ENCODE measurements at regions not wholly inside any gene's neighbourhood (a gene's known extent, or its start where the extent isn't known, plus 50 kb on each side); places are given as distances from the start of the nearest gene placed in this dataset.
"Not testable (repeated sequence)": the region's sequence is repeated elsewhere in the genome, so short reads cannot be mapped to it uniquely, and the experiment has no call there.

DNA sequence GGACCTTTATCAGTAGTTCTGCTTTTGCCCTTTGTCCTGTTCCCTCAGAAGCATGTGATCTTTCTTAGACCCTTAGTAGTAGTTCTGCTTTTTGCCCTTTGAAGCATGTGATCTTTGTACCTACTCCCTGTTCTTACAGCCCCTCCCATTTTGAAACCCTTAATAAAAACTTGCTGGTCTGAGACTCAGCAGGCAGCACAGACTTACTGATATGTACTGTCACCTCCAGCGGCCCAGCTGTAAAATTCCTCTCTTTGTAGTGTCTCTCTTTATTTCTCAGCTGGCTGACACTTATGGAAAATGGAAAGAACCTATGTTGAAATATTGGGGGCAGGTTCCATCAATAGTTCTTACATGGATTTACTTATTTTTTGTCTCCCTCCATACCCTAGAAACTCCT, 110.4 kb downstream of the UNC93B1 start:
- H4K20me1 ChIP-seq (ENCODE audit: insufficient read depth); H3K4me2 ChIP-seq; H3K4me1 ChIP-seq (ENCODE audit: low read depth, poor library complexity, severe bottlenecking); H2AFZ ChIP-seq (ENCODE audit: low read depth); H3K4me3 ChIP-seq (IDR thresholded peaks at IDR 0.05; ENCODE audit: insufficient read depth, low read depth, low read length); H3K9ac ChIP-seq; H3K27me3 ChIP-seq (ENCODE audit: insufficient read depth, low read depth); H3K36me3 ChIP-seq (ENCODE audit: insufficient read depth); H3K79me2 ChIP-seq (ENCODE audit: insufficient read depth, low read depth); H3K27ac ChIP-seq: not testable (repeated sequence)

DNA sequence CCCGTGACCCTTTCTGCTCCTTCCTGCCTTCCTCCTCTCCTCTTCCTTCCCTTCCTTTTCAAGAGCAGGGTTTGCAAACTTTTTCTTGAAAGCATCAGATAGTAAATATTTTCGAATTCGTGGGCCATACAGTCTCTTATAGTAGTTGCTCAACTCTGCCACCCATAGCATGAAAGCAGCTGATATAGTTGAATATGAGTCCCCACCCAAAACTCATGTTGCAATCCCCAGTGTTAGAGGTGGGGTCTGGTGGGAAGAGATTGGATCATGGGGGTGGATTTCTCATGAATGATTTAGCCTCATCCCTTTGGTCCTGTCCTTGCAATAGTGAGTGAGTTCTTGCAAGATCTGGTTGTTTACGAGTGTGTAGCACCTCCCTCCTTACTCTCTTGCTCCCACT, 114.3 kb downstream of the UNC93B1 start:
- not testable (repeated sequence) for H3K27me3 ChIP-seq (ENCODE audit: insufficient read depth, low read depth); H3K4me3 ChIP-seq (IDR thresholded peaks at IDR 0.05; ENCODE audit: insufficient read depth, low read depth, low read length); H2AFZ ChIP-seq (ENCODE audit: low read depth); H3K27ac ChIP-seq; H3K4me2 ChIP-seq; H3K36me3 ChIP-seq (ENCODE audit: insufficient read depth); H3K9ac ChIP-seq; H4K20me1 ChIP-seq (ENCODE audit: insufficient read depth)
- Histone ChIP-seq H3K79me2 (ENCODE audit: insufficient read depth, low read depth) (peaks cover 14% of the 10 kb centered on the region; the same call in 1 of the 2 replicates), H3K4me1 (ENCODE audit: low read depth, poor library complexity, severe bottlenecking) (peaks cover 16% of the 10 kb centered on the region)

DNA sequence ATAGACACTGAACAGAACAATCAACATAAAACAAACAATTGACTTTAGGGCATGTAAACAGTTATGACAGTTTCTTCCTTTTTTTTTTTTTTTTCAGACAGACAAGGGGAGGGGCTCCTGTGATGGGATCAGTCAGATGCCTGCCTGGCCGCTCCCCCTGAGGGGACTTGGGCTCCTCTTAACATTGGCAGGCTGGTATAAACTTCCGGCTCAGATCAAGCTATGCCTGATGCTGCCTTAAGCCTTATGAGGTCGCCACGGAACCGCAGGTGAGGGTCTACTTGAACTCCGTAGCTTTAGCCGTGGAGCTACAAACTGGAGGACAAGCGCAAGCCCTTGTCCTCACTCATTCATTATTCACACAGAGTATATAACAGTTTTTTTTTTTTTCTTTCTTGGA, 115.8 kb downstream of the UNC93B1 start:
- not testable (repeated sequence) for H2AFZ ChIP-seq (ENCODE audit: low read depth); H3K4me3 ChIP-seq (IDR thresholded peaks at IDR 0.05; ENCODE audit: insufficient read depth, low read depth, low read length)
- H3K4me1 ChIP-seq (ENCODE audit: low read depth, poor library complexity, severe bottlenecking), result peaks cover 26% of the 10 kb centered on the region

GRCh38 chr11:67886672-67887071, 117.2 kb downstream of the UNC93B1 start:
- H3K79me2 ChIP-seq (ENCODE audit: insufficient read depth, low read depth), result peaks cover 14% of the 10 kb centered on the region; the same call in 1 of the 2 replicates
- H3K36me3 ChIP-seq (ENCODE audit: insufficient read depth); H4K20me1 ChIP-seq (ENCODE audit: insufficient read depth); H3K4me3 ChIP-seq (IDR thresholded peaks at IDR 0.05; ENCODE audit: insufficient read depth, low read depth, low read length); H3K27me3 ChIP-seq (ENCODE audit: insufficient read depth, low read depth); H2AFZ ChIP-seq (ENCODE audit: low read depth): not testable (repeated sequence)
- H3K9ac ChIP-seq, result peak overlapping the region; percentile 88; the same call in 1 of the 2 replicates
- H3K4me1 ChIP-seq (ENCODE audit: low read depth, poor library complexity, severe bottlenecking), result peaks cover 37% of the 10 kb centered on the region
- H3K4me2 ChIP-seq, result peak overlapping the region; percentile 79
- H3K27ac ChIP-seq, result peak overlapping the region; percentile 98

More for the DNA sequence above, 115.8 kb downstream of the UNC93B1 start:
- H3K9ac ChIP-seq; H3K36me3 ChIP-seq (ENCODE audit: insufficient read depth); H3K4me2 ChIP-seq; H4K20me1 ChIP-seq (ENCODE audit: insufficient read depth); H3K27ac ChIP-seq; H3K27me3 ChIP-seq (ENCODE audit: insufficient read depth, low read depth): not testable (repeated sequence)
- H3K79me2 ChIP-seq (ENCODE audit: insufficient read depth, low read depth), result peaks cover 14% of the 10 kb centered on the region; the same call in 1 of the 2 replicates

DNA sequence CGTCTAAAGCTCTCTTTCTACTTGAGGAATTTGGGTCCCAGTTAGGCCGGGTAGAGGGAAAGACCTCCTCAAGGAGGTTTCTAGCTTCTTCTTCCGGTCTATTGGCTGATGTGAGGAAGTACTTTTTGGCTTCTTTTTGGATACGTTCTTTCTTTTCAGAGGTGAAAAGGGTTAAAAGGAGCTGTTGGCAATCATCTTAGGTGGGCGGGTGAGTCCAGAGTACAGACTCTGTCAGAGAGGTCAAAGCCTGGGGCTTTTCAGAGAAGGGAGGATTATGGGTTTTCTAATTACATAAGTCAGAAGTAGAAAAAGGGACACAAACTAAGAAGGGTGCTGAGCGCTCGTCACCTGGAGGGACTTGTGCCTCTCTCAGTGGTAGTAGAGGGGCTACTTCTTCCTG, 117.7 kb downstream of the UNC93B1 start:
- Histone ChIP-seq H3K27ac (peak overlapping the region; percentile 98), H3K4me2 (peak overlapping the region; percentile 79), H3K9ac (peak overlapping the region; percentile 88), H3K4me1 (ENCODE audit: low read depth, poor library complexity, severe bottlenecking) (peaks cover 42% of the 10 kb centered on the region), H3K79me2 (ENCODE audit: insufficient read depth, low read depth) (peaks cover 14% of the 10 kb centered on the region; the same call in 1 of the 2 replicates), H2AFZ (ENCODE audit: low read depth) (peak overlapping the region; percentile 71)
- not testable (repeated sequence) for H3K4me3 ChIP-seq (IDR thresholded peaks at IDR 0.05; ENCODE audit: insufficient read depth, low read depth, low read length); H3K36me3 ChIP-seq (ENCODE audit: insufficient read depth); H4K20me1 ChIP-seq (ENCODE audit: insufficient read depth); H3K27me3 ChIP-seq (ENCODE audit: insufficient read depth, low read depth)

DNA sequence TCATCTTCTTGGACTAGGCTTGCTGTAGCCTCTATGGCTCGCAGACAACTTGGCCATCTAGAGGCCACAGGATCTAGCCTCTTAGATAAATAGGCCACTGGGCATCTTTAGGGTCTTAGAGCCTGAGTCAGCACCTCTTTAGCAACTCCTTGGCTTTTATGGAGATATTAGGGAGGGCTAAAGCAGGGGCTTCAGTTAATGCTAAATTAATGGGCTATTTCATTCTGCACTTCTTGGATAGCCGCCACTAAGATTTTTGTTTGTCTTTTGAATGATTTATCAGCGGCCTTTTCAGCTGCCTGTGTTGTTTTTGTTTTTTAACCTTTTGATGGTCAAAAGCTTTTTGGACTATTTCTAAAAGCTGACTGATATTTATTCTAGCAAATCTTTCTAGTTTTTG, 118.3 kb downstream of the UNC93B1 start:
- Histone ChIP-seq H3K27ac (peak overlapping the region; percentile 98), H3K9ac (peak overlapping the region; percentile 88), H3K79me2 (ENCODE audit: insufficient read depth, low read depth) (peaks cover 14% of the 10 kb centered on the region; the same call in 1 of the 2 replicates), H2AFZ (ENCODE audit: low read depth) (peak overlapping the region; percentile 71; the same call in 1 of the 2 replicates), H3K4me2 (peak overlapping the region; percentile 79), H3K4me1 (ENCODE audit: low read depth, poor library complexity, severe bottlenecking) (peaks cover 48% of the 10 kb centered on the region)
- not testable (repeated sequence) for H3K27me3 ChIP-seq (ENCODE audit: insufficient read depth, low read depth); H3K4me3 ChIP-seq (IDR thresholded peaks at IDR 0.05; ENCODE audit: insufficient read depth, low read depth, low read length); H3K36me3 ChIP-seq (ENCODE audit: insufficient read depth); H4K20me1 ChIP-seq (ENCODE audit: insufficient read depth)

GRCh38 chr11:67884761-67885558, 118.9 kb downstream of the UNC93B1 start:
- not testable (repeated sequence) for H3K27me3 ChIP-seq (ENCODE audit: insufficient read depth, low read depth); H3K4me3 ChIP-seq (IDR thresholded peaks at IDR 0.05; ENCODE audit: insufficient read depth, low read depth, low read length); H4K20me1 ChIP-seq (ENCODE audit: insufficient read depth); H3K36me3 ChIP-seq (ENCODE audit: insufficient read depth)
- H3K4me1 ChIP-seq (ENCODE audit: low read depth, poor library complexity, severe bottlenecking), result peaks cover 55% of the 10 kb centered on the region
- peak overlapping the region; percentile 98 for H3K27ac ChIP-seq
- H2AFZ ChIP-seq (ENCODE audit: low read depth), result peak overlapping the region; percentile 12; the same call in 1 of the 2 replicates
- H3K9ac ChIP-seq, result peak overlapping the region; percentile 88
- peak overlapping the region; percentile 79 for H3K4me2 ChIP-seq
- peaks cover 14% of the 10 kb centered on the region; the same call in 1 of the 2 replicates for H3K79me2 ChIP-seq (ENCODE audit: insufficient read depth, low read depth)

DNA sequence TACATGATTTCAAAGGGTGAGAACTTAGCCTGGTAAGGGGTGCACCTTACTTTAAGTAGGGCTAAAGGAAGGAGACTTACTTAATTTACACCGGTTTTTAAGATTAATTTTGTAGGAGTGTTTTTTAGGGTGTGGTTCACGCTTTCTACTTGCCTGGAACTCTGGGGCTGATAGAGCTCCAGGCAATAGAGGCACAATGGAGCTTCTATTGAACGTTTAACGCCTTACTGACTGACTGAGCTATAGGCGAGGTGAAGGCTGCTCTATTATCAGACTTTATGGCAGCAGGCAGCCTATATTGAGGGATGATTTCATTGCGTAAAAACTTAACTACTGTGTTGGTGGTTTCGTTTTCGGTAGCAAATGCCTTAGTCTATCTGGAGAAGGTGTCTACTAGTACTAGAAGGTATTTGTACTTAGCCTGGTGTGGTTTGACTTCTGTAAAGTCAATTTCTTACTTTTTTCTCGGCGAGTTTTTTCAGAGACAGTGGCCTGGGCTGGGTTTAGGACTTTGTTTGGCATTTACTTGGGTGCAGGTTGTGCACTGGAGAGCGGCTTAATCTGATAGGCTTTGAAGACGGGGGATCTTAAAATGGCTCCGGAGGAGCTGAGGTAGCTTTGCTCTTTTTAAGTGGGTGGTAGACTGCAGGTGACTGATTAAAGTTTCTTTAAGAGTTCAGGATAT, 119.7 kb downstream of the UNC93B1 start:
- H3K27me3 ChIP-seq (ENCODE audit: insufficient read depth, low read depth); H4K20me1 ChIP-seq (ENCODE audit: insufficient read depth); H3K36me3 ChIP-seq (ENCODE audit: insufficient read depth); H3K4me3 ChIP-seq (IDR thresholded peaks at IDR 0.05; ENCODE audit: insufficient read depth, low read depth, low read length): not testable (repeated sequence)
- H2AFZ ChIP-seq (ENCODE audit: low read depth), result peak overlapping the region; percentile 21; the same call in 1 of the 2 replicates
- H3K4me1 ChIP-seq (ENCODE audit: low read depth, poor library complexity, severe bottlenecking), result peaks cover 62% of the 10 kb centered on the region
- H3K27ac ChIP-seq, result peak overlapping the region; percentile 98
- peak overlapping the region; percentile 88 for H3K9ac ChIP-seq
- H3K79me2 ChIP-seq (ENCODE audit: insufficient read depth, low read depth), result peaks cover 14% of the 10 kb centered on the region; the same call in 1 of the 2 replicates
- peak overlapping the region; percentile 79 for H3K4me2 ChIP-seq

DNA sequence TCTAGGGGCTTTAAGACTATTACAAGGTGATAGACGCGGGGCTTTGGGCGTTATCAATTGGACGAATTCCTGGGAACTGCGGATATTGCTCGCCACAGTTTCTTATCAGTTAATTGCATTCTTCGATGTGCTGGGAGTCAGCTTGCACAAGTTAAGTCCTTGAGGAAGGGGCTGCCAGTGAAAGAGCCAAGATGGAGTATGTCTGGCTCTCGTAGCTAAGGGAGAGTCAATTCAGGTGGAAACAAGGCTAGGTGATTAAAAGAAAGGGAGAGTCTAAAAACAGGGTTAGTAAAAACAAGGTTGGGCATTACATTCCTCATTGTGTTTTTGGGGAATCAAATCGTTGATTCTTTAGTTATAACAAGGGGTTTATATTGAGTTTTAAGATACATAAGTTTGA, 121.6 kb downstream of the UNC93B1 start:
- Histone ChIP-seq H3K79me2 (ENCODE audit: insufficient read depth, low read depth) (peaks cover 11% of the 10 kb centered on the region; the same call in 1 of the 2 replicates), H3K4me2 (peak overlapping the region; percentile 0; the same call in 1 of the 2 replicates), H3K4me1 (ENCODE audit: low read depth, poor library complexity, severe bottlenecking) (peaks cover 72% of the 10 kb centered on the region)
- not testable (repeated sequence) for H3K36me3 ChIP-seq (ENCODE audit: insufficient read depth); H3K27ac ChIP-seq; H3K27me3 ChIP-seq (ENCODE audit: insufficient read depth, low read depth); H3K4me3 ChIP-seq (IDR thresholded peaks at IDR 0.05; ENCODE audit: insufficient read depth, low read depth, low read length); H2AFZ ChIP-seq (ENCODE audit: low read depth); H3K9ac ChIP-seq; H4K20me1 ChIP-seq (ENCODE audit: insufficient read depth)

DNA sequence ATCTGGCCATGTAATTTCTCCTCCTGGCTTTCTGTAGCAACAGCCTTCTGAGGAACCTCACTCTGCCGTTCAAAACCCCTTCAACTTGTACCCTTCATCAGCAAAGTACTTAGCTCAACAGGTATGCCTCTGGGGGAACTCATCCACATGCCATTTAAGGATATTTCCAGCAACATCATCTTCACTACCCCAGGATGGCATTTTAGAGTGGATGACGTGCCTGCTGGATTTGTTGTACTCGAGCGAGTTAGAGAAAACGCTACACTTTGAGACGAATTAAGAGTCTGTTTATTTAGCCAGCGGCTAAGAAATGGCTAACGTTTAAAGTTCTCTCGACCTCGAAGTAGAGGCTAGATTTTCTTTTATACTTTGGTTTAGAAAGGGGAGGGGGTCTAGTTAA, 122.1 kb downstream of the UNC93B1 start:
- H2AFZ ChIP-seq (ENCODE audit: low read depth); H4K20me1 ChIP-seq (ENCODE audit: insufficient read depth); H3K36me3 ChIP-seq (ENCODE audit: insufficient read depth); H3K79me2 ChIP-seq (ENCODE audit: insufficient read depth, low read depth); H3K27me3 ChIP-seq (ENCODE audit: insufficient read depth, low read depth); H3K4me3 ChIP-seq (IDR thresholded peaks at IDR 0.05; ENCODE audit: insufficient read depth, low read depth, low read length); H3K27ac ChIP-seq; H3K9ac ChIP-seq: not testable (repeated sequence)
- peak overlapping the region; percentile 0; the same call in 1 of the 2 replicates for H3K4me2 ChIP-seq
- peaks cover 71% of the 10 kb centered on the region for H3K4me1 ChIP-seq (ENCODE audit: low read depth, poor library complexity, severe bottlenecking)

All from KMS-11 (cell line).